ENCODE measurements at regions not wholly inside any gene's neighbourhood (a gene's known extent, or its start where the extent isn't known, plus 50 kb on each side); places are given as distances from the start of the nearest gene placed in this dataset.

- Histone ChIP-seq H3K4me1 (peaks cover 0 to 8% (median 0%) of the 10 kb centered on the region in 3 donors), H3K27me3 (no peaks in the 10 kb centered on the region), H3K36me3 (no peaks in the 10 kb centered on the region), H3K4me3 (no peak overlapping the region), H3K27ac (no peak overlapping the region), H3K9me3 (no peaks in the 10 kb centered on the region)
- no peak for ATAC-seq
- 98 to 100% methylated on average over 1 to 5 of the region's 5 CpGs for WGBS, 2 donors (ENCODE audit: low coverage in 1 of 2)
- TF ChIP-seq, protein P1, sequence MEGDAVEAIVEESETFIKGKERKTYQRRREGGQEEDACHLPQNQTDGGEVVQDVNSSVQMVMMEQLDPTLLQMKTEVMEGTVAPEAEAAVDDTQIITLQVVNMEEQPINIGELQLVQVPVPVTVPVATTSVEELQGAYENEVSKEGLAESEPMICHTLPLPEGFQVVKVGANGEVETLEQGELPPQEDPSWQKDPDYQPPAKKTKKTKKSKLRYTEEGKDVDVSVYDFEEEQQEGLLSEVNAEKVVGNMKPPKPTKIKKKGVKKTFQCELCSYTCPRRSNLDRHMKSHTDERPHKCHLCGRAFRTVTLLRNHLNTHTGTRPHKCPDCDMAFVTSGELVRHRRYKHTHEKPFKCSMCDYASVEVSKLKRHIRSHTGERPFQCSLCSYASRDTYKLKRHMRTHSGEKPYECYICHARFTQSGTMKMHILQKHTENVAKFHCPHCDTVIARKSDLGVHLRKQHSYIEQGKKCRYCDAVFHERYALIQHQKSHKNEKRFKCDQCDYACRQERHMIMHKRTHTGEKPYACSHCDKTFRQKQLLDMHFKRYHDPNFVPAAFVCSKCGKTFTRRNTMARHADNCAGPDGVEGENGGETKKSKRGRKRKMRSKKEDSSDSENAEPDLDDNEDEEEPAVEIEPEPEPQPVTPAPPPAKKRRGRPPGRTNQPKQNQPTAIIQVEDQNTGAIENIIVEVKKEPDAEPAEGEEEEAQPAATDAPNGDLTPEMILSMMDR (IDR thresholded peaks at IDR 0.05): no peak
- TF ChIP-seq POLR2A (IDR thresholded peaks at IDR 0.05) (no peak), EP300 (IDR thresholded peaks at IDR 0.05) (no peak), POLR2AphosphoS5 (IDR thresholded peaks at IDR 0.05) (no peak)
Measured at GRCh38 chr7:28243861-28244260, 63.3 kb upstream of the JAZF1 start.

DNA sequence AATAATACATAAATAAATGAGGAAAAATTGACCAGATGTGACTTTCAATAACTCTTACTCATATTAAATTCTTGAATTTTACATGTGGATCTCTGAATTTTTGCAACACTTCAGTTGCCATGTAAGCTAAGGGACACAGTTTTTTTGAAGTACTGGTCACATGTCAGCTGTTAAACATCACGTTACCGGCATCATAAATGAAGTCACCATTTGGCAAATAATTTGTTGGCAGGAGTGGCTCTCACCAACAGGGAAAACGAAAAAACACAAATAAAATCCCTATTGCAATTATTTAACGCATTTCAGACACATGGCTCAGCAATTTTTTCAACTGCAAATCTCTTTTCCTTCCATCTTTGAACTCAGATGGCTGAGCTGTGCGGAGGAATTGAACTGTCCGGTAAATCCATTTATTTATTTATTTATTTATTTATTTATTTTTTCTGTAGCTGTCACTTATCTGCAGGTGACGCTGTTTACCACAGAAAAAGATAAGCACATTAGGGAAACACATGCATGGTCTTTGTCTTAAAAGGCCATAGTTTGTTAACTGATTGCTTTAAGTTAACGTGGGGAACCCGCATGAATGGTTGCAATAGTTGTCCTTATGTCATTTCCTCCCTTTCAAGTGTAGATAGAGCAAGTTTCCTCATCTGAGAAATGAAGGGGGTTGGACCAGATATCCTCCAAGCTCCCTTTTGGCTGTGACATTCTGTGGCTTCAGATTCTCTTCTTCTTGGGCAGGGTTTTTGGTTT, 64.7 kb upstream of the JAZF1 start:
- H3K9me3 ChIP-seq: no peaks in the 10 kb centered on the region
- WGBS, 2 donors (ENCODE audit: low coverage in 1 of 2): 74 to 95% methylated on average over 8 to 9 of the region's 9 CpGs
- no peak for ATAC-seq

GRCh38 chr7:28246921-28247461, 66.4 kb upstream of the JAZF1 start:
- Histone ChIP-seq H3K9me3 (no peaks in the 10 kb centered on the region), H3K27me3 (no peaks in the 10 kb centered on the region), H3K4me1 (peaks cover 0 to 8% (median 0%) of the 10 kb centered on the region in 3 donors), H3K4me3 (no peak overlapping the region), H3K36me3 (no peaks in the 10 kb centered on the region), H3K27ac (no peak overlapping the region)
- TF ChIP-seq POLR2A (IDR thresholded peaks at IDR 0.05) (no peak), POLR2AphosphoS5 (IDR thresholded peaks at IDR 0.05) (no peak), EP300 (IDR thresholded peaks at IDR 0.05) (no peak)
- TF ChIP-seq, protein P1 (IDR thresholded peaks at IDR 0.05): no peak
- 27 to 32% methylated on average over 4 to 6 of the region's 7 CpGs for WGBS, 2 donors (ENCODE audit: low coverage in 1 of 2)
- no peak for ATAC-seq

More for the DNA sequence above, 64.7 kb upstream of the JAZF1 start:
- Histone ChIP-seq H3K4me1 (peaks cover 0 to 8% (median 0%) of the 10 kb centered on the region in 3 donors), H3K36me3 (no peaks in the 10 kb centered on the region), H3K27ac (no peak overlapping the region), H3K4me3 (no peak overlapping the region), H3K27me3 (no peaks in the 10 kb centered on the region)
- TF ChIP-seq POLR2A (IDR thresholded peaks at IDR 0.05): no peak
- no peak for TF ChIP-seq EP300 (IDR thresholded peaks at IDR 0.05)
- TF ChIP-seq, protein P1 (IDR thresholded peaks at IDR 0.05): no peak
- no peak for TF ChIP-seq POLR2AphosphoS5 (IDR thresholded peaks at IDR 0.05)

- Histone ChIP-seq H3K4me3 (no peak overlapping the region), H3K9me3 (no peaks in the 10 kb centered on the region), H3K27me3 (no peaks in the 10 kb centered on the region), H3K27ac (no peak overlapping the region), H3K36me3 (no peaks in the 10 kb centered on the region), H3K4me1 (no peaks in the 10 kb centered on the region)
- TF ChIP-seq, protein P1 (IDR thresholded peaks at IDR 0.05): no peak
- TF ChIP-seq POLR2A (IDR thresholded peaks at IDR 0.05) (no peak), EP300 (IDR thresholded peaks at IDR 0.05) (no peak), POLR2AphosphoS5 (IDR thresholded peaks at IDR 0.05) (no peak)
- 22% methylated on average over 1 of the region's 1 CpG; no CpG with 5 or more reads in 1 of the 2 donors for WGBS, 2 donors (ENCODE audit: low coverage in 1 of 2)
- ATAC-seq: no peak
Measured at GRCh38 chr7:28258240-28258639, 77.6 kb upstream of the JAZF1 start.

DNA sequence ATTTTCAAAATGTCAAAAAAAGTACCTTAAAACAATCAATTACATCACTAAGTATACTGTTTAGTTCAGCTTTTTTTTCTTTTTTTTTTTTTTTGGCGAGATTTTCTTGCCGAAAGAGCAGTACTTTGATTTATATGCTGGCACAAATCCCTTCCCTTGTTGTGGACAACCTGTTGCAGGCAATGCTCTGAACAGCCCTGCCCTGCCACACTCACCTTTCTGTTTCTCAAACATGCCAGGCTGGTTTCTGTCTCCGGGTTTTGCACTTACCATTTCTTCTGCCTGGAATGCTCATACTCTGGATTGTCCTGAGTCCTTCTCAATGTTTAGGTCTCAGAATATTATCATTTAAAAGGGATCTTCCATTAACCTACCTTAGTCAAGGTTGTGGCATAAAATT, 80.4 kb upstream of the JAZF1 start:
- 50 to 67% methylated on average over 3 of the region's 3 CpGs for WGBS, 2 donors (ENCODE audit: low coverage in 1 of 2)
- Histone ChIP-seq H3K4me1 (no peaks in the 10 kb centered on the region), H3K27me3 (no peaks in the 10 kb centered on the region), H3K4me3 (no peak overlapping the region), H3K36me3 (no peaks in the 10 kb centered on the region), H3K9me3 (no peaks in the 10 kb centered on the region), H3K27ac (no peak overlapping the region)
- TF ChIP-seq POLR2AphosphoS5 (IDR thresholded peaks at IDR 0.05) (no peak), POLR2A (IDR thresholded peaks at IDR 0.05) (no peak), EP300 (IDR thresholded peaks at IDR 0.05) (no peak)
- TF ChIP-seq, protein P1 (IDR thresholded peaks at IDR 0.05): no peak
- ATAC-seq: no peak
